HG03460 (cell line): ENCODE measurements at regions not wholly inside any gene's neighbourhood (a gene's known extent, or its start where the extent isn't known, plus 50 kb on each side); places are given as distances from the start of the nearest gene placed in this dataset.
"Not testable (repeated sequence)": the region's sequence is repeated elsewhere in the genome, so short reads cannot be mapped to it uniquely, and the experiment has no call there.

Experiments used
- ATAC-seq: cut with Tn5 transposase; IDR thresholded peaks from one replicate; pipeline ENCODE4 v1.9.1; 2021; ENCODE audit not compliant: unreplicated experiment

GRCh38 chr15:85196697-85197096 is 183.7 kb upstream of the AKAP13 start:
- ATAC-seq: not testable (repeated sequence)

DNA sequence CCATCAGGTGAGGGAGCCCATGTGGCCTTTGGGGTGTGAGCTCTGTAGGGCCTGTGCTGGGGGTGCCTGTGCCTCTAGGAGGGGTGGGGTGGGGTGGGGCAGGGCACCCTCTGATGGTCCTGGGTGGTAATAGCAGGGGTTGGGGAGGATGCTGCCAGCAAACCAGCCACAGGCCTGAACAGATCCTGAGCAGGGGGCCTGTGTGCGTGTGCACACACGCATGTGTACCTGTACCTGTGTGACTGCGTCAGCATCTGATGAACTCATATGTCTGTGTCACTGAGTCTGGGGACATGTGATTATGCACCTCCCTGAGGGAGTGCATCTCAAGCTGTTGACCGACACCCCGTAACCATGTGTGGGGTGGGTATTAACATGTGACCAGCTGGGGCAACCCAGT is 182.8 kb upstream of the AKAP13 start:
- not testable (repeated sequence) for ATAC-seq

DNA sequence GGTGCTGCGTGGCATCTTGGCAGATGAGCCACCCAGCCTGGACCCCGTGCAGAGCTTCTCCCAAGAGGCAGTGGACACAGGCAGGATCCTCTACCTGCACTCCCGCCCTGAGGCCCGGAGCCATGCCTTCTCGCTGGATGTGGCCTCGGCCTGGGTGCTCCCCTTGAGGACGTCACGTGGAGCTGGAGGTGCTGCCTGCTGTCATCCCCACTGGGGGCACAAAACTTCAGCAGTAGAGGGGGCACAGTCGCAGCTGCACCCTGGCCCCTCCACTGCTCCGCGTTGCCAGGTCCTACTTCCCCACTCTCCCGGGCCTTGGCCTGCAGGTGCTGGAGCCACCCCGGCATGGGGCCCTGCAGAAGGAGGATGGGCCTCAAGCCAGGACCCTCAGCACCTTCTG is 182.0 kb upstream of the AKAP13 start:
- ATAC-seq: not testable (repeated sequence)

- peak; percentile 86 for ATAC-seq
These were observed 180.2 kb upstream of the AKAP13 start for GRCh38 chr15:85200215-85200614.

DNA sequence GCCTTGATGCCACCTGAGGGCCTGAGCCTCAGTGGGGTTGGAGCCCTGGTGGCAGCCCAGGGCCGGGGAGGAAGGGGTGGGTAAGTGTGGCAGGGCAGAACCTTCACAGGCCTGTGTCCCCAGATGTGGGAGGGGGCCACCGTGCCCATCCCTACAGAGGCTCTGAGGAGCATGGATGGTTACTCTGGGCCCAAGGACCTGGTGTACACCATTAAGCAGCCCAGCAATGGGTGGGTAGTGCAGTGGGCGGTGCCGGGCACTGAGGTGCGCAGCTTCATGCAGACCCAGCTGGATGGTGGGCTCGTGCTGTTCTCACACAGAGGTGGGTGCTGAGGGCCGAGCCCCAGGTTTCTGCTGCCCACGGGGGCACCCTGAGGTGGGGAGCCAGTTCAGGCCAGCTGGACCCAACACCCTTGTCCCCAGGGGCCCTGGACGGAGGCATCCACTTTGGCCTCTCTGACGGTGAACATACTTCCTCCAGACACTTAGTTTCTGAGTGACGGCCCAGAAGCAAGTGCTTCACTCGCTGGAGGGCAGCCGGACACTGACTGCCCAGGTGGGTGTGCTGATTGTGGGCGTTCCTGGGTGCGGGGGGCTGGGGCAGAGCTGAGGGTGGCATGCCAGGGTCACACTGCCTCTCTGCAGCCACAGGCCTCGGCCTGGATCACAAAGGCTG is 179.1 kb upstream of the AKAP13 start:
- not testable (repeated sequence) for ATAC-seq

DNA sequence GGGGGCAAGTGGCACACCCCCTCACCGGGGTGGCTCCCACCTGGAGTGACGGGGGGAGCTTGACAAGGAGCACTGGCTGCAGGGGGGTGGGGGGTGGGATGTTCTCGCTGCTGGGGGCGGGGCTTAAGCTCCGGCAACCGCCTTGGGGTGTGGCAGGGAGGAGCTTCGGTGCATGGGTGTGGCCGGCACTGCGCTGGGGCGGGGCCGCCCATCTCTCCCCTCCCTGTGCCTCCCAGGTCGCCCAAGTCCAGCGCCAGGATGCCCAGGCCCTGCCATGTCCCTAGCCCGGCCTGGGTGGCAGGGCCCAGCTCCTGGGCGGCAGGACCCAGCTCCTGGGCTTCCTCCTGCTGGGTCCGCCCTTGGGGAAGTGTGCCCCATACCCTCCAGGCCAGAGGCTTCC is 175.9 kb upstream of the AKAP13 start:
- ATAC-seq: not testable (repeated sequence)

- ATAC-seq: not testable (repeated sequence)
These were observed 146.5 kb upstream of the AKAP13 start for GRCh38 chr15:85233791-85234325.

DNA sequence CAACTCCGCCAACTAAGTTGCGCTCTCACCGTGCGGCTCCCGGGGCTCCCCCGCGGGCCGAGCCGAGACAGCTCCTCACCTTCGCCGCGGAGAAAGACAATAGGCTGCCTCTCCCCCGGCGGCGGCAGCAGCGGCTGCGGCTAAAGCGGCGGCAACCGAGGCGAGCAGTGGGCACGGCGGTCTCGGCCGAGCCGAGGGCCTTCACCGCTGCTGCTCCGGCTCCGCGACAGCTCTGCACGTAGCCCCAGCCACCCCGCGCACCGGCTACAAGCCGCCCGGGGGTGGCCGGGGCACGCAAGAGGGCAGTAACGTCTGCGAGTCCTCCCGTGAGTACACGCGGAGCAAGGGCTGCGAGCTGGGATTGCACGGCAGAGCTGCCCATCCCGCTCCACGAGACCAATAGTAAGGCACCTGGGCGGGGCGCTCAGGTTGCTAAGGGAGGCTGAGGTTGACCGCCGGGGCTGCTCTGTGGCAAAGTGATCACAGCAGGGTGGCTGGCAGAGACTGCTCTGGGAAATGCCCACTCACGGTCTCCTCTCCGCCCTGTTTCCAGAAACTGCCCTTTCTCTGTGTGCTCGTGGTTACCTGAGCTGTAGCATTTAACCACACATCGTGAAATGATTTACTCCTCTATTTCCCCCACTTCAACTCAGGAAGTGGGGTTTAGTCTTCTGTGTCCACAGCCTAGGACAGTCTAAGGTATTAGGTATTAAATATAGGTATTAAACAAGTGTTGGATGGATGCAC is 145.8 kb upstream of the AKAP13 start:
- ATAC-seq: not testable (repeated sequence)

GRCh38 chr15:85244056-85244455 is 136.3 kb upstream of the AKAP13 start:
- ATAC-seq: not testable (repeated sequence)

DNA sequence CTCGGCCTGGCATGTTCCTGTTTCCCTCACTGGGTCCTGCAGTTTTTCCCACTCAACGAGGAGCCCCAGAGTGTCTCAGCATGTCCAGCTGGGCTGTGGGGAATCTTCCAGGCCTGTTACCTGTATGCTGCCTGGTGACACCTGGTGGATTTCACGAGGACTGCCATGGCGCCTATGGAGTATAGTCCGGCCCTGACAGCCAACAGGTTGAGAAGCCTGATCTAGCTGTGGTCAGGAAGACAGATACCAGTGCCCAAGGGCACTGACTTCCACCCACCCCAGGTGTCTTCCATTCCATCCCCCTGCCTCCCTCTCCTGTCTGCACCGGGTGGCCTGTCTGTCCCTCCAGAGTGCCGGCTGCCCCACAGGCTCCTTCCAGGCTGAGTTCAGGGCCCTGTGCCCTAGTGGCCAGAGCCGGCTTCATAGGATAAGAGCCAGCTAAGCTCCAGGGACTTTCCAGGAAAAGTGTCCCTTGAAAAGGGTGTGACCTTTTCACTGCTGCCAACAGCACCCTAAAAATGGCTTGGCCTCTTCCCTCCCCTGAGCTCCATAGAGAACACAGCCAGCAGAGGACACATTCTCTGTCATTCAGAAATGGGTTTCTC is 129.4 kb upstream of the AKAP13 start:
- not testable (repeated sequence) for ATAC-seq

GRCh38 chr15:85253196-85253915 is 127.0 kb upstream of the AKAP13 start:
- ATAC-seq: peak; percentile 60

- ATAC-seq: not testable (repeated sequence)
These were observed 125.4 kb upstream of the AKAP13 start for GRCh38 chr15:85254961-85255360.

DNA sequence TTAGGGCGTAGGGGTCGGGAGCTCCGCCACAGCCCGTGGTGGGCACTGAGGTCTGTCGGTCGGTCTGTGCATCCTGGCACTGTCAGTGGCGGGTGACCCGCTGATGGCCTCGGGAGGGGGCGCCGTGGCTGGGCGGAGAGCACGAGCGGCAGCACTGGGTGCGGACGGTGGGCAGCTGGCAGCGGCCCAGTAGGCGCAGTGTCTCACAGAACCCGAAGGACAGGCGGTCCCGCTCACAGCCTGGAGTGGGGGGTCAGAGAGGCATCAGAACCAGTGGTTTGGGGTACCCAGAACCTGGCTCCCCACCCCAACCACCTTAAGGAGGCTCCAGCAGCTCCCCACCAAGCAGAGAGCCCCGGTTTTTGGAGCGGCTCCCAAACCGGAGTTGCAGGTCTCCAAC is 124.9 kb upstream of the AKAP13 start:
- not testable (repeated sequence) for ATAC-seq

DNA sequence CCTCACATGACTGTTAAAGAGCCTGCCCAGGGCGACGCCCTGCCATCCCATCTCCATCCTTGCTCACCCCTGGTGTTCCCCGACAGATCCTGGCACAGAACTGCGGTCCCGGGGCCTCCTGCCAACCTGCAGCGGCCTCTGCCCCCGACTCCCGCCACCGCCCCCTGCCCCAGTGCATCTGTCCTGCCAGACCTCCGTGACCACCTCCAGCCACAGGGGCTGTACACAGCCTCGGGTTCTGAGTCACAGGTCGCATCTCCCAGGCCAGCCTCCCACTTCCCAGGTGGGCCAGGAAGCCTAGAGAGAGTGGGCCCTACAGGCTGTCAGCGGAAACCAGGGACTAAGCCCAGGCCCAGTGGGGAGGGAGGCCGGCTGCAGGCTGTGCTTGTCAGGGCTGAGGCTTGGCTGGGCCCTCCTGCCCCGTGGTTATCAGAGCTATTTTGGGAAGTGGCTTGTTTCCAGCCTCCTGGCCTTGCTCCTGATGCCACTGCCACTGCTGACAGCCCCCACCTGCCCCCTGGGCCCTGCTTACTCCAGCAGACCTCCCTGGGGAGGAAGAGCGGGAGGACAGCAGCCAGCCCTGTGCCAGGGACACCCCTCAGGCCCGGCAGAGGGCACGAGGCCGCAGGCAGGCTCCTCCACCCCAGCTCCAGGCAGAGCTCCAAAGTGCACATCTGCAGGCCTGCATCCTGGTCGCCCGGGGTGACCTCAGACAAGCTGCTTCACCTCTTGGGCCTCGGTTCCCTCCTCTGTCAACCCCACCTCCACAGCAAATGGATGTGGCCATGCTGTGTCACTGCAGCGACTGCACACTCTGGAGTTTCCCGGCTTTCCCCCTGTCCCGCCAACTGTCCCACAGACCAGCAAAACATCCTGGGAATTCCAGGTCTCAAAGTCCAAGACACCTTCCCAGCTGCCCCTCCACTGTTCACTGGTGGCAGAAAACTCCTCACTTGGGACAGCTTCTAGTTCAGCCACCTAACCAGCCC is 124.1 kb upstream of the AKAP13 start:
- not testable (repeated sequence) for ATAC-seq

DNA sequence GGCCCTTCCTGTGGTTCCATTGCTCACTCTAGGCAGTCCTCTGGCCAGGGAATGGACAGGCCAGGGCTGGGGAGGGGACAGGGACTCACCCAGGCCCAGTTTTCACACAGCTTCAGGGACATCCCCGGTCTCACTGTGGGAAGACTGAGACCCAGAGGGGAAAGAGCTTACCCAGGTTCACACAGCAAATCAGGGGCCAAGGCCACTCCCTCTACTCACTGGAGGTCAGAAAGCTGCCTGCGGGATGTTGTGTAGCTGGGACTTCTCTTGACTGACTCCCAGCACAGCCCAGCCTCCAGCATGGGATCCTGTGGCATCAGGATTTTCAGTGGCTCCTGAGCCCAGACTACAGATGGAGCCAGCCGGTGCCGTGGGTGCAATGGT is 122.3 kb upstream of the AKAP13 start:
- ATAC-seq: not testable (repeated sequence)

DNA sequence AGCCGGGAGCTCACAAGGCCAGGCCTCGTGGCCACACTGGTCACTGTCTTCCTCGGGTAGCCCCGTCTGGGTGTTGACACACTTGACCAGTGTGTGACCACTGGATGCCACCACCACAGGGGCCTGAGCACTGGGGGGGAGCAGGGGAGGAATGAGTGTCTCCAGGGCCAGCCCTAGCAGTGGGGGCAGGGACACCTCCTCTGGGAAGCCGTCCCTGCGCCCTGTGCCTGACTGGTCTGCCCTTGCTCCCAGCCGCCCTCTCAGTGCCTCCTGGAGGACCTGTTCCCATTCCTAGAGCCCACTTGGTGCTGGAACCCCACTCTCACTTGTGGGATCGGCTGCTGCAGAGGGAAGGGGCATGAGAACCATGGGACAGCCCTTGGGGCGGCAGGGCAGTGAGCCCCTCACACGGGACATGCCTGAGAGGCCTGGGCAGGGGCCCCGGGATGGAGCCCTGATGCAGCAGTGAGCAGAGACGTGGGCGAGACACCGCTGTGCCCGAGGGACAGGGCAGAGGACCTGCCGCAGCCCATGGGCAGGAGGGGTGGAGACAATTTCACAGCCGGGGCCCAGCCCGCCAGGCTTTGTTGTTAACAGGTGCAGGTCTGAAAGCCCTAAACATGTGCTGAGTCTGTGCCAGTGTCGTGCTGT is 121.7 kb upstream of the AKAP13 start:
- not testable (repeated sequence) for ATAC-seq

DNA sequence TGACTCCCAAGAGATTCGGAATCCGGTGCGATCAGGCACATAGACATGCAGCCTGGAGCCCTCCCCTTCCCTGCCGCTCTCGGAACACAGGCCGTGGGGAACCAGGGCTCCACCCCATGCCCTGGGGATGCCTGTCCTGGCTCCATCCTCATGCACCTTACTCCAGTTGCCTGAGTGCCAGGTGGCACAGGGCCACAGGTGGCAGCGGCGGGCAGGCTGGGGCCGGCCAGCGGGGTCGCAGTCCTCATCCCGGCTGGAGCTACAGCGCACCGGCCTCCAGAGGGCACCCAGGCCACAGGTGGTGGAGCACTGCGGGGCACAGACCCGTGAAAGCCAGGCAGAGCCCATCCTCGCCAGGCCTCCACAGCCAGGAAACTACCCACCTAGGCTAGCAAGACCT is 119.9 kb upstream of the AKAP13 start:
- not testable (repeated sequence) for ATAC-seq

DNA sequence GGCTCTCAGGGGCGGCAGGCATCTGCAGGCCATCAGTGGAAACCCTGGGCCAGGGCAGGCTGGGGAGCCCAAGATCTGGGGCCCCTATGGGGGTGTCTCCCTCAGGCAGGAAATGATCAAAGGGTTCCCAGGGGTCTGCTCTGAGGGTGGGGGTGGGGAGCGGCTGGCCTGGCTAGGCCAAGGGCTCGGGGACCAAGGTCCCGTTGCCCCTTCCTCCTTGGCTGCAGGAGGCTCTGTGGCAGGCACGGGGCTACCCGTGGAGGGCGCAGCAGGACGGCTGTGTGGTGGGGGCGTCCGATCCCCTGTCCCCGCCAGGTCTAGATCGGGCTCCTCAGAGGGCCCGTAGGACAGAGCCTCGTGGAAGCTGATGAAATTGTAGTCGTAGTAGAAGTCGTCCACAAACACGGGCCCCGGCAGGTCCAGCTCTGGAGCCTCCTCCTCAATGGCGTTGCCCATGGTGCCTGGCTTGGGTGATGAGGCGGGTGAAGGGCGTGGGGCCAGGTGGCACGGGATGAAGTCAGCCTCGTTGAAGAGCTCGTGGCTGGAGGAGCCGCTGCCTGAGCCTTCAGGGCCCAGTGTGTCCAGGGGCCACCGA is 117.8 kb upstream of the AKAP13 start:
- ATAC-seq: not testable (repeated sequence)
